HG02571 (cell line): ENCODE measurements at regions not wholly inside any gene's neighbourhood (a gene's known extent, or its start where the extent isn't known, plus 50 kb on each side); places are given as distances from the start of the nearest gene placed in this dataset.
"Not testable (repeated sequence)": the region's sequence is repeated elsewhere in the genome, so short reads cannot be mapped to it uniquely, and the experiment has no call there.

Experiments
- ATAC-seq: cut with Tn5 transposase; IDR thresholded peaks from one replicate; pipeline ENCODE4 v1.9.1; 2021; ENCODE audit warnings: mild to moderate bottlenecking, moderate library complexity; ENCODE audit not compliant: unreplicated experiment

GRCh38 chr5:99621772-99622681, 693.2 kb upstream of the CHD1 start:
- ATAC-seq = no peak

DNA sequence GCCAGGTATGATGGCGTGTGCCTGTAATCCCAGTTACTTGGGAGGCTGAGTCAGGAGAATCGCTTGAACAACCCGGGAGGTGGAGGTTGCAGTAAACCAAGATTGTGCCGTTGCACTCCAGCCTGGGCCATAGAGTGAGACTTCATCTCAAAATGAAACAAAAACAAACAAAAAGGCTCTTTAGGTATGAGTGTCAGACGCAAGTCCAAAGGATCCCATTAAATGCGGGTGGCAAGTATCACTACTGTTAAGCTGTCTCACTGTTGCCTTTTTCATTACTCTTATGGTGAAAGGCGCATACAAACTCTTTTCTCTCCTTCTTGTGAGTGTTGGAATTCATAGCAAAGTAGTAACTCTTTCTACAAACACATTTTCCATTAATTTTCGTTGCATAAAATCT, 688.5 kb upstream of the CHD1 start:
- no peak for ATAC-seq

GRCh38 chr5:99614888-99615287, 686.1 kb upstream of the CHD1 start:
- ATAC-seq = no peak

- no peak for ATAC-seq
Measured at GRCh38 chr5:99607124-99607523, 678.3 kb upstream of the CHD1 start.

GRCh38 chr5:99605904-99606303, 677.1 kb upstream of the CHD1 start:
- no peak for ATAC-seq

DNA sequence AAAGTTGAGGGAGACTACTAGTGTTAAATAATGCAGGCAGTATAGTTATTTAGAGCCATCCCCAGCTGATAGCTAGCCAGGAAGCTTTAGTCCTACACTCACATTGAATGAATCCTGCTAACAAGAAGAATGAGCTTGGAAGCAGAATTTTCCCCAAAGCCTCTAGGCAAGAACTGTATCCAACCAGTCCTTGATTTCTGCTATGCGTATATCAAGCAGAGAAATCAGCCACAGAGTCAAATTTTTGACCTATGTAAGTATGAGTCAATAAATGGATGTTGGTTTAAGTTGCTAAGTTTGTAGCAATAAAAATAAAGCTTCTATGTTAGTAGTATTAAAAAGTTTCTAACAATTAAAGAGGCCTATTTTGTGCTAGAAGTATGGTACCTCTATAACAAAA, 672.1 kb upstream of the CHD1 start:
- no peak for ATAC-seq

- no peak for ATAC-seq
Measured at GRCh38 chr5:99590806-99591205, 662.0 kb upstream of the CHD1 start.

GRCh38 chr5:99589424-99589823, 660.6 kb upstream of the CHD1 start:
- ATAC-seq = no peak

DNA sequence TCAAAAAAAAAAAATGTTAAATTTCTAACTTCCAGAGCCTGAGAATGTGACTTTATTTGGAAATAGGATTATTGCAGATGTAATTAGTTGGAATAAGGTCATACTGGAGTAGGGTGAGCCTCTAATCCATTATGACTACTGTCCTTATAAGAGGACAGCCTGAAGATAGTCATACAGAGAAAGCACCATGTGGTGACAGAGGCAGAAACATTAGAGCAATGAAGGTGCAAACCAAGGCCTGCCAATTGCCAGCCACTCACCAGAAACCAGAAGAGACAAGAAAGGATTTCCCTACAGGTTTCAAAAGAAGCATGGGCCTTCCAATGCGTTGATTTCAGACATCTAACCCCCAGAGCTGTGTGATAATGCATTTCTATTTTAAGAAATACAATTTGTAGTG, 659.2 kb upstream of the CHD1 start:
- no peak for ATAC-seq

- ATAC-seq = no peak
Measured at GRCh38 chr5:99586878-99587277, 658.1 kb upstream of the CHD1 start.

DNA sequence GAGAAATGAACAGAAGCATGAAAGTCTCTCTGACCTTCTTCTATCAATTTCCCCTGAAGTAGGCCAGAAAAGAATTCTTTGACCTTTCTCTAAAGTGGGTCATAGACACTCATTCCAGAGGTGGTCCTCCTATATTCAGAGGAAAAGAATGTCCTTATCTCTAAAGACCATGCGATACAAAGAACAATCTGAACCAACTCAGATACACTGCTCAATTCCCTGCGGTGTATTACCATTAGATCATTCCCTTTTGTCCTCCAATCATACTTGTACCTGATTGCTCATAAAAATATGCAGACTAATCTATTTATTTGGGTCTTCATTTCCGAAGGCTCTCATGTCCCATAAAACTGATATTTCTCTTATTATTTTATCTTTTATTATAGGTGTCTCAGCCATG, 652.4 kb upstream of the CHD1 start:
- not testable (repeated sequence) for ATAC-seq

- ATAC-seq = not testable (repeated sequence)
Measured at GRCh38 chr5:99562937-99563627, 634.3 kb upstream of the CHD1 start.

DNA sequence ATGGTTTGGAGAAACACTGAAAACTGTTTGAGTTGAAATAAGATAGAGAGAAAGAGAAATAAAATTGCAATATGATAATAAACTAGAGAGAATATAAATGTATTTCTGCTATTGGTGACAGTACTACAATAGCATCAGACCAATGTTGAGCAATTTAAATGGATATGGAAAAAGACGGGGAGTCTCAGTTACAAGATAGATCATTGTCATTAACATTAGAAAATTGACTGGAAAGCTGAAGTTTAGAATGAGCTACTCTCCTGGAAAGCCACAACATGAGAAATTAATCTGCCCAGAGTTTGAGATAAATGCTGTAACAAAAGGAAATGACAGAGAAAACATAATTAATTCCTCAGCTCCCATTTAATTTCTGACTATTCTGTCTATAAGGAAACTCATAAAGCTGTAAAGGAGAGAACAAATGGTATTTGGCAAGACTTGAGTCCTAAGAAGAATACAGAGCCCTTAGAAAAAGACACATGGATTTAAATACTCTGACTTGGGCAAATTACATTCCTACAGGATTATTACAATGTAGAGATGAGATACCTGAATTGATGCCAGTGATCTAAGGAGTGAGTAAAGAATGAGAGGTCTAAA, 624.5 kb upstream of the CHD1 start:
- no peak for ATAC-seq

- ATAC-seq = no peak
Measured at GRCh38 chr5:99544356-99544755, 615.5 kb upstream of the CHD1 start.

GRCh38 chr5:99543841-99544240, 615.0 kb upstream of the CHD1 start:
- ATAC-seq = no peak

DNA sequence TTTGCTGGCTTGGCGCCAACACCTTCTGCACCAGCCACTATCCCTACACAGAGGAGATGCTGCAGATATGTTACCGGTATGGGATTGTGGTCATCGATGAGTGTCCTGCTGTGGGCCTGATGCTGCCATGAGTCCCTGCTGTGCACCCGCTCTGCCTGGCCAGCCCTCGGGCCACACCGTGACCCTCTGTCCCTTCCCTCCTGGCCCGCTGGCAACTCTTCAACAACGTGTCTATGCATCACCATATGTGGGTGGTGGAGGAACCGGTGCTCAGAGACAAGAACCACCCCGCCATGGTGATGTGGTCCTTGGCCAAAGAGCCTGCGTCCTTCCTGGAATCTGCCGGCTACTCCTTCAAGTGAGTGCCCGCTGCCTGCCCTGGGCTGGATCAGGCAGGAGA, 605.4 kb upstream of the CHD1 start:
- not testable (repeated sequence) for ATAC-seq

- not testable (repeated sequence) for ATAC-seq
Measured at GRCh38 chr5:99521666-99522065, 592.9 kb upstream of the CHD1 start.

- not testable (repeated sequence) for ATAC-seq
Measured at GRCh38 chr5:99515864-99516490, 587.2 kb upstream of the CHD1 start.

- not testable (repeated sequence) for ATAC-seq
Measured at GRCh38 chr5:99510237-99510866, 581.5 kb upstream of the CHD1 start.

GRCh38 chr5:99509064-99509463, 580.3 kb upstream of the CHD1 start:
- ATAC-seq = not testable (repeated sequence)

DNA sequence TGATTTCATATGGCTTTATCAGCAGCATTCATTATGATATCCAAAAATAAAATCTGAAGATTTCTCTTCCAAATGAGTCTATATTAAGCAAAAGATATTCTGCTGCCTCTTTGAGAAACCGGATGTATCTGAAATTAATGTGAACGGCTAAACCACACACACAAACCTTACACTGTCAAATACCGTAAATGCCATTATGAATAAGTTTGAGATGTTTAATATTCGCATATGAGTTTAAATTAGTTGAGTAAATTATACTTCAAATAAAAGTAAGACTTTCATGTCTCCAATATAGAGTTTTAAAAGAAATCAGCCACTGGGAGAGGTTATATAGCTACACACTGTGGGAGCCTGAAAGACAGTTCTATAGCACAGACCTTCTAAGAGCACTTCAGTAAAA, 566.6 kb upstream of the CHD1 start:
- ATAC-seq = not testable (repeated sequence)
